ENCODE measurements at regions not wholly inside any gene's neighbourhood (a gene's known extent, or its start where the extent isn't known, plus 50 kb on each side); places are given as distances from the start of the nearest gene placed in this dataset.

DNA sequence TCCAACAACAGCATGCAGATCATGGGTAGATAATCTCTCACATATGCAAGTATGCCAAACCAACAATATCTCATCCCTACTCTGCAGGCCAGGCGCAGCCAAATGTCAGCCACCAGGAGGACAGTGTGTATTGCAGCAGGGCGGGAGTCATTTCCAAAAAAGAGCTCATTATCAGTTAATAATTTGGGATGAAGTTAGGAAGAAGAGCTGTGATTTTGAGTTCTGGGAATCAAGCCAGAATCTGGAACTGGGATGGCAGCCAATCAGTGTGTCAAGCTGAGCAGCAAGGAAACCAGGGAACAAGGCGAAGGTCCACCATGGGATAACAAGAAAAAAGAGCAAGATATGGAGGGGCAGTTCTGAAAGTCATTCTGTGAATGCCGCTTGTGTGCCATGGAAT, 88.2 kb upstream of the CAMK2D start:
- TF ChIP-seq, protein P1, sequence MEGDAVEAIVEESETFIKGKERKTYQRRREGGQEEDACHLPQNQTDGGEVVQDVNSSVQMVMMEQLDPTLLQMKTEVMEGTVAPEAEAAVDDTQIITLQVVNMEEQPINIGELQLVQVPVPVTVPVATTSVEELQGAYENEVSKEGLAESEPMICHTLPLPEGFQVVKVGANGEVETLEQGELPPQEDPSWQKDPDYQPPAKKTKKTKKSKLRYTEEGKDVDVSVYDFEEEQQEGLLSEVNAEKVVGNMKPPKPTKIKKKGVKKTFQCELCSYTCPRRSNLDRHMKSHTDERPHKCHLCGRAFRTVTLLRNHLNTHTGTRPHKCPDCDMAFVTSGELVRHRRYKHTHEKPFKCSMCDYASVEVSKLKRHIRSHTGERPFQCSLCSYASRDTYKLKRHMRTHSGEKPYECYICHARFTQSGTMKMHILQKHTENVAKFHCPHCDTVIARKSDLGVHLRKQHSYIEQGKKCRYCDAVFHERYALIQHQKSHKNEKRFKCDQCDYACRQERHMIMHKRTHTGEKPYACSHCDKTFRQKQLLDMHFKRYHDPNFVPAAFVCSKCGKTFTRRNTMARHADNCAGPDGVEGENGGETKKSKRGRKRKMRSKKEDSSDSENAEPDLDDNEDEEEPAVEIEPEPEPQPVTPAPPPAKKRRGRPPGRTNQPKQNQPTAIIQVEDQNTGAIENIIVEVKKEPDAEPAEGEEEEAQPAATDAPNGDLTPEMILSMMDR (IDR thresholded peaks at IDR 0.05; ENCODE audit: low read depth, low read length), result no peak
- TF ChIP-seq POLR2A (IDR thresholded peaks at IDR 0.05; ENCODE audit: extremely low read depth, insufficient read length) (no peak), MYC (IDR thresholded peaks at IDR 0.05; ENCODE audit: low read depth, low read length) (no peak)
- TF ChIP-seq, protein P2, sequence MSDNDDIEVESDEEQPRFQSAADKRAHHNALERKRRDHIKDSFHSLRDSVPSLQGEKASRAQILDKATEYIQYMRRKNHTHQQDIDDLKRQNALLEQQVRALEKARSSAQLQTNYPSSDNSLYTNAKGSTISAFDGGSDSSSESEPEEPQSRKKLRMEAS (IDR thresholded peaks at IDR 0.05; ENCODE audit: low read depth, low read length), result no peak
- DNase-seq (ENCODE audit: low read depth), result no peak
- H3K4me3 ChIP-seq (ENCODE audit: low read depth, low read length), result no peak overlapping the region

DNA sequence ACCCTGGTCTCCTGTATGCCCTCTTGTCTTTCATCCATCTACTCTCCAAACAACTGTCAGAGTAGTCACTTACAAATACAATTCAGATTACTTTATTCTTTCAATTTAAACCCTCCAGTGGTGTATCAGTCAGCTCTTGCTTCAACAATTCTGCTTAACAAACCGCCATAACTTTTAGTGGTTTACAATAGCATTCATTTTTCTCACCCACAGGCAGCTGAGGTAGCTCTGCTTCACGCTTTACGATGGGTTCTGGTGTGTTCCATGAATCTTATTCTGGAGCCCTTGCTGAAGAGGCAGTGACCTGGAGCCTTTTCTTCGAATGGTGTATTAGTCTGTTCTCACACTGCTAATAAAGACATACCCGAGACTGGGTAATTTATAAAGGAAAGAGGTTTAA, 86.2 kb upstream of the CAMK2D start:
- no peak for DNase-seq (ENCODE audit: low read depth)
- TF ChIP-seq, protein P2 (IDR thresholded peaks at IDR 0.05; ENCODE audit: low read depth, low read length), result no peak
- no peak for TF ChIP-seq MYC (IDR thresholded peaks at IDR 0.05; ENCODE audit: low read depth, low read length)
- TF ChIP-seq, protein P1 (IDR thresholded peaks at IDR 0.05; ENCODE audit: low read depth, low read length), result no peak
- TF ChIP-seq POLR2A (IDR thresholded peaks at IDR 0.05; ENCODE audit: extremely low read depth, insufficient read length), result no peak
- no peak overlapping the region for H3K4me3 ChIP-seq (ENCODE audit: low read depth, low read length)

DNA sequence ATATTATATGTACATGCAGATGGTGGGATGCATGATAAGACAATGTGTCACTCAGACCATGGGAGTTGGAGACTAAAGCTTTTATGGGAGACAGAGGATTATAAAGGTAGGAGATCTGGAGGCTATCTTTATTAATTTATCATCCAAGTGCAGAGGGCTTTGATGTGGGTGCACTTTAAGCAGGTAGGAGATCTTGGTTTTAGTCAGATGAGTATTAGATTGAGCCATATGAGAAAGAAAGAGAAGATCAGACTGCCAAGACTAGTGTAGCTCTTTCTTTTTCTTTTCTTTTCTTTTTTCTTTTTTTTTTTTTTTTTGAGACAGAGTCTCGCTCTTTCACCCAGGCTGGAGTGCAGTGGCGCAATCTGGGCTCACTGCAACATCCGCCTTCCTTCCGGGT, 84.9 kb upstream of the CAMK2D start:
- H3K4me3 ChIP-seq (ENCODE audit: low read depth, low read length), result no peak overlapping the region
- no peak for DNase-seq (ENCODE audit: low read depth)
- TF ChIP-seq MYC (IDR thresholded peaks at IDR 0.05; ENCODE audit: low read depth, low read length), result no peak
- TF ChIP-seq, protein P2 (IDR thresholded peaks at IDR 0.05; ENCODE audit: low read depth, low read length), result no peak
- TF ChIP-seq POLR2A (IDR thresholded peaks at IDR 0.05; ENCODE audit: extremely low read depth, insufficient read length), result no peak
- TF ChIP-seq, protein P1 (IDR thresholded peaks at IDR 0.05; ENCODE audit: low read depth, low read length), result no peak

DNA sequence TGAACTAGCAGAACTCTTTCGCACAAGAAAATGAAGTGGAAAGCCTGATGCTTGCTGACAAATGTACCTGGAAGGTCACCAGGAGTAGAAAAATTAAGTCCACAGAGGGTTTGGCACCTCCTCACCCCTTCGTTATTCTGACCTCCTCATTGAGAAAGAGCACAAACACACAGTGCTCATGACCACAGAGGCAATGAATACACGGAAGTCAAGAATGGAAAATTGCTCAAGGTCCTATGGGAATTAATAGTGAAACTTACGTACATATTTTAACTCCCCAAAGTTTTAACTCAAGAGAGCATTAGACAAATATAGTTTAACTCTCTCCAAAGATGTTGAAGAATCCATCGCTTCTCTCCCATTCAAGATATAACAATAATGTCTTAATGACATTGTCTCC, 83.6 kb upstream of the CAMK2D start:
- peak; percentile 75 for DNase-seq (ENCODE audit: low read depth)

DNA sequence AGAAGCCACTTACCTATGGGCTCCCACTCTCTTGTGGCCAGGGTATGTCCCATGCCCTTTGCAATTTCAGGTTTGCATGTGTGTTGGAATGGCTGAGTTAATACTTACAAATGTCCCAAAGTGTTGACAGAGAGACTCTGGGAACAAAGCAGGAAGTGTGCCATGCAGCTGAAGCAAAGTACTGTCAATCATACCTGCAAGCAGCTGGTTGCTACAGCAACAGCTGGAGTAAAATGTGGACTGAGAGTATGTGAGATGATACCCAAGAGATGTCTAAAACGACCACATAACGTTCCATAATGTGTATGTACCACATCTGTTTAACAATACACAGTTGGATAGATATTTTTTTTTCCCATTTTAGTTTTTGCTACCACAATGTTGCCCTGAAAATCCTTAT, 82.8 kb upstream of the CAMK2D start:
- TF ChIP-seq, protein P2 (IDR thresholded peaks at IDR 0.05; ENCODE audit: low read depth, low read length), result no peak
- TF ChIP-seq MYC (IDR thresholded peaks at IDR 0.05; ENCODE audit: low read depth, low read length) (no peak), POLR2A (IDR thresholded peaks at IDR 0.05; ENCODE audit: extremely low read depth, insufficient read length) (no peak)
- TF ChIP-seq, protein P1 (IDR thresholded peaks at IDR 0.05; ENCODE audit: low read depth, low read length), result no peak
- DNase-seq (ENCODE audit: low read depth), result peak; percentile 3
- no peak overlapping the region for H3K4me3 ChIP-seq (ENCODE audit: low read depth, low read length)

More for the DNA sequence above, 83.6 kb upstream of the CAMK2D start:
- H3K4me3 ChIP-seq (ENCODE audit: low read depth, low read length), result no peak overlapping the region
- TF ChIP-seq, protein P1 (IDR thresholded peaks at IDR 0.05; ENCODE audit: low read depth, low read length), result no peak
- TF ChIP-seq POLR2A (IDR thresholded peaks at IDR 0.05; ENCODE audit: extremely low read depth, insufficient read length) (no peak), MYC (IDR thresholded peaks at IDR 0.05; ENCODE audit: low read depth, low read length) (no peak)
- TF ChIP-seq, protein P2 (IDR thresholded peaks at IDR 0.05; ENCODE audit: low read depth, low read length), result no peak

DNA sequence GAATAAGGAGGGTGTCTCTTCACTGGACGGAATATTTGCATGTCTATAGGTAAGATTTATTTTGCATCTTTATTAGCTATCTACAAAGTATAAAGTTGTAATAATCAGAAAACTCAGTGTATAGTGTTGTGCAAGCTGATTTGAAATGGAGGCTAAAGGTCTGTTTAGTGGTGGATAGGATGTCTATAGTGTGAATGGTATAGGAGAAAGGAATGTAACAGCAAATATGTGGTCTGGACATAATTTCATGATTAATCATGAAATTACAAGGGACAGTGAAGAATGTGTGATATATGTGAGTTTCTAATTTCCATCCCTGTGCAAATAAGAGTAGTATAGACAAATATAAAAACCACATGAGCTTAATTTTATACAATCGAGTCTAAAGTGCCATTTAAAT, 79.3 kb upstream of the CAMK2D start:
- no peak overlapping the region for H3K4me3 ChIP-seq (ENCODE audit: low read depth, low read length)
- no peak for DNase-seq (ENCODE audit: low read depth)
- TF ChIP-seq, protein P2 (IDR thresholded peaks at IDR 0.05; ENCODE audit: low read depth, low read length), result no peak
- TF ChIP-seq MYC (IDR thresholded peaks at IDR 0.05; ENCODE audit: low read depth, low read length), result no peak
- TF ChIP-seq, protein P1 (IDR thresholded peaks at IDR 0.05; ENCODE audit: low read depth, low read length), result no peak
- TF ChIP-seq POLR2A (IDR thresholded peaks at IDR 0.05; ENCODE audit: extremely low read depth, insufficient read length), result no peak

Data from NB4 (cell line).